ENCODE measurements at regions not wholly inside any gene's neighbourhood (a gene's known extent, or its start where the extent isn't known, plus 50 kb on each side); places are given as distances from the start of the nearest gene placed in this dataset.

- no peaks in the 10 kb centered on the region for H3K4me1 ChIP-seq (ENCODE audit: low read length)
- H2AFZ ChIP-seq (ENCODE audit: low read depth, low read length): no peak overlapping the region
- H3K9me3 ChIP-seq (ENCODE audit: insufficient read depth, low read length): peaks cover 5% of the 10 kb centered on the region; the same call in 1 of the 2 replicates
- H3K27ac ChIP-seq (ENCODE audit: low read length): no peak overlapping the region
- TF ChIP-seq EZH2phosphoT487 (IDR thresholded peaks at IDR 0.05; ENCODE audit: low read depth): no peak
- TF ChIP-seq, protein P1, sequence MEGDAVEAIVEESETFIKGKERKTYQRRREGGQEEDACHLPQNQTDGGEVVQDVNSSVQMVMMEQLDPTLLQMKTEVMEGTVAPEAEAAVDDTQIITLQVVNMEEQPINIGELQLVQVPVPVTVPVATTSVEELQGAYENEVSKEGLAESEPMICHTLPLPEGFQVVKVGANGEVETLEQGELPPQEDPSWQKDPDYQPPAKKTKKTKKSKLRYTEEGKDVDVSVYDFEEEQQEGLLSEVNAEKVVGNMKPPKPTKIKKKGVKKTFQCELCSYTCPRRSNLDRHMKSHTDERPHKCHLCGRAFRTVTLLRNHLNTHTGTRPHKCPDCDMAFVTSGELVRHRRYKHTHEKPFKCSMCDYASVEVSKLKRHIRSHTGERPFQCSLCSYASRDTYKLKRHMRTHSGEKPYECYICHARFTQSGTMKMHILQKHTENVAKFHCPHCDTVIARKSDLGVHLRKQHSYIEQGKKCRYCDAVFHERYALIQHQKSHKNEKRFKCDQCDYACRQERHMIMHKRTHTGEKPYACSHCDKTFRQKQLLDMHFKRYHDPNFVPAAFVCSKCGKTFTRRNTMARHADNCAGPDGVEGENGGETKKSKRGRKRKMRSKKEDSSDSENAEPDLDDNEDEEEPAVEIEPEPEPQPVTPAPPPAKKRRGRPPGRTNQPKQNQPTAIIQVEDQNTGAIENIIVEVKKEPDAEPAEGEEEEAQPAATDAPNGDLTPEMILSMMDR (IDR thresholded peaks at IDR 0.05; ENCODE audit: low read depth, low read length): no peak
- H3K9ac ChIP-seq (ENCODE audit: low read length): no peak overlapping the region
- no peaks in the 10 kb centered on the region for H3K36me3 ChIP-seq (replicated peaks; ENCODE audit: low read depth, low read length)
- no peak overlapping the region for H3K4me2 ChIP-seq (ENCODE audit: low read length)
- no peaks in the 10 kb centered on the region for H3K27me3 ChIP-seq (ENCODE audit: low read depth, low read length)
- no peaks in the 10 kb centered on the region for H4K20me1 ChIP-seq (ENCODE audit: insufficient read depth, low read length)
- no peak overlapping the region for H3K4me3 ChIP-seq (ENCODE audit: low read length)
- H3K79me2 ChIP-seq (ENCODE audit: low read length): no peaks in the 10 kb centered on the region
Measured at GRCh38 chr13:104823071-104823470, 1712.4 kb downstream of the EFNB2 start.

DNA sequence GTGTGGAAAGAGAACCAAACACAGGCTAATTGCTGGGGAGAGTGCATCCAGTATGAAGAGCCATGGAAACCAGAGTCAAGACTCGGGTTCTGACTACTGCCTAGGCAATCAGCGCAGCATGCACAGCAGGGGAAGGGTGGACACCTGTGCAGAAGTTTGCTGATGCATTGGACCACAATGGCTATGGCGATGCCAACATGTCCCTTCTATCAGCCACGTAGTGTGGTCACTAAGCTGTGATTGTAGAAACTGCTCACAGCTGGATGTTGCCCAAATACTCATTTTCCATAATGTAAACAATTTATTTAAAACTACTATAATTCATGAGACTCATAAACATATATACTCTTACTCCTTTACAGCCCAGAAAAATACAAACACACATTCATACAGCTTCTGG lies 1718.2 kb downstream of the EFNB2 start:
- Histone ChIP-seq H3K36me3 (replicated peaks; ENCODE audit: low read depth, low read length) (no peaks in the 10 kb centered on the region), H3K4me3 (ENCODE audit: low read length) (no peak overlapping the region), H3K4me2 (ENCODE audit: low read length) (no peak overlapping the region), H3K4me1 (ENCODE audit: low read length) (no peaks in the 10 kb centered on the region), H2AFZ (ENCODE audit: low read depth, low read length) (no peak overlapping the region), H3K9me3 (ENCODE audit: insufficient read depth, low read length) (peaks cover 5% of the 10 kb centered on the region; the same call in 1 of the 2 replicates), H3K9ac (ENCODE audit: low read length) (no peak overlapping the region), H3K79me2 (ENCODE audit: low read length) (no peaks in the 10 kb centered on the region), H4K20me1 (ENCODE audit: insufficient read depth, low read length) (no peaks in the 10 kb centered on the region), H3K27ac (ENCODE audit: low read length) (no peak overlapping the region), H3K27me3 (ENCODE audit: low read depth, low read length) (no peaks in the 10 kb centered on the region)
- no peak for TF ChIP-seq EZH2phosphoT487 (IDR thresholded peaks at IDR 0.05; ENCODE audit: low read depth)
- TF ChIP-seq, protein P1 (IDR thresholded peaks at IDR 0.05; ENCODE audit: low read depth, low read length): no peak

DNA sequence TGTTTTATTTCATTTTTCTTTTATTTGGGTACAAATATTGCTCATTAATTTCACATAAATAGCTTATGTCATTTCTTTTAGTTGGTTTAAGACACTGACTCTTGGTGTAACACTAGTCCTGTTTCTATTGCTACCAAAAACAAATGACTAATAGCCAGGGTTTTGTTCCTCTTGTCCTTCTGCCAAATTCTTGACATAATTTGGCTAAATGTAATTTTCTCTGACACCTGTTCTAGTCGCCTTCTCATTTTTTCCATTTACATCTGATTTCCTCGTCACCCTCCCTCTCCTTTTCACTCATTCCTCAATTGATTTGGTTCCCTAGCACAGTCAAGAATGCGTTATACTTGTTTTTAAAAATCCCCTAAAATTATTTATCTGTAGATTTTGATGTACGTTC lies 1718.7 kb downstream of the EFNB2 start:
- Histone ChIP-seq H3K36me3 (replicated peaks; ENCODE audit: low read depth, low read length) (no peaks in the 10 kb centered on the region), H3K4me2 (ENCODE audit: low read length) (no peak overlapping the region), H3K79me2 (ENCODE audit: low read length) (no peaks in the 10 kb centered on the region), H3K27me3 (ENCODE audit: low read depth, low read length) (no peaks in the 10 kb centered on the region), H4K20me1 (ENCODE audit: insufficient read depth, low read length) (no peaks in the 10 kb centered on the region), H2AFZ (ENCODE audit: low read depth, low read length) (no peak overlapping the region), H3K4me1 (ENCODE audit: low read length) (no peaks in the 10 kb centered on the region), H3K4me3 (ENCODE audit: low read length) (no peak overlapping the region), H3K9ac (ENCODE audit: low read length) (no peak overlapping the region), H3K27ac (ENCODE audit: low read length) (no peak overlapping the region), H3K9me3 (ENCODE audit: insufficient read depth, low read length) (peaks cover under 1% of the 10 kb centered on the region; the same call in 1 of the 2 replicates)
- TF ChIP-seq, protein P1 (IDR thresholded peaks at IDR 0.05; ENCODE audit: low read depth, low read length): no peak
- no peak for TF ChIP-seq EZH2phosphoT487 (IDR thresholded peaks at IDR 0.05; ENCODE audit: low read depth)

DNA sequence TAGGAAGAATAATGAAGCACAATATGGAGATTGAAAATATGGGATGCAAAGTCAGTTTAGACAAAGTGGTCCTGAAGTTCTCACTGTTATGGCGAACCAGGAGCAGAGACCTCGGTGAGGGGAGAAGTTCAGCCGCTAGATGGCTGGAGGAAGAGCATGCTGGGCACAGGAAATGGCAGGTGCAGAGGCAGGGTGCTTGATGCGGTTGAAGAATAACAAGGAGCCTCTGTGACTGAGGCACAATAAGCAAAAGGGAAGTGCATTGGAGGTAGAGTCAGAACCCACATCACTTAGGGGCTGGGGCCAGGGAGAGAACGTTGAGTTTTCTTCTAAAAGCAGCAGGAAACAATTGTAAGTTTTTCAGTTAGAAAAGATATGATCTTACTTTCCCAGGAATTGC lies 1725.2 kb downstream of the EFNB2 start:
- no peaks in the 10 kb centered on the region for H3K9me3 ChIP-seq (ENCODE audit: insufficient read depth, low read length)
- H3K79me2 ChIP-seq (ENCODE audit: low read length): no peaks in the 10 kb centered on the region
- H4K20me1 ChIP-seq (ENCODE audit: insufficient read depth, low read length): no peaks in the 10 kb centered on the region
- H3K36me3 ChIP-seq (replicated peaks; ENCODE audit: low read depth, low read length): no peaks in the 10 kb centered on the region
- no peak for TF ChIP-seq EZH2phosphoT487 (IDR thresholded peaks at IDR 0.05; ENCODE audit: low read depth)
- TF ChIP-seq, protein P1 (IDR thresholded peaks at IDR 0.05; ENCODE audit: low read depth, low read length): no peak
- H3K27ac ChIP-seq (ENCODE audit: low read length): no peak overlapping the region
- no peak overlapping the region for H3K9ac ChIP-seq (ENCODE audit: low read length)
- H2AFZ ChIP-seq (ENCODE audit: low read depth, low read length): no peak overlapping the region
- no peak overlapping the region for H3K4me2 ChIP-seq (ENCODE audit: low read length)
- H3K4me3 ChIP-seq (ENCODE audit: low read length): no peak overlapping the region
- no peaks in the 10 kb centered on the region for H3K4me1 ChIP-seq (ENCODE audit: low read length)
- no peaks in the 10 kb centered on the region for H3K27me3 ChIP-seq (ENCODE audit: low read depth, low read length)

All from OCI-LY3 (cell line).